ENCODE measurements at regions not wholly inside any gene's neighbourhood (a gene's known extent, or its start where the extent isn't known, plus 50 kb on each side); places are given as distances from the start of the nearest gene placed in this dataset.

DNA sequence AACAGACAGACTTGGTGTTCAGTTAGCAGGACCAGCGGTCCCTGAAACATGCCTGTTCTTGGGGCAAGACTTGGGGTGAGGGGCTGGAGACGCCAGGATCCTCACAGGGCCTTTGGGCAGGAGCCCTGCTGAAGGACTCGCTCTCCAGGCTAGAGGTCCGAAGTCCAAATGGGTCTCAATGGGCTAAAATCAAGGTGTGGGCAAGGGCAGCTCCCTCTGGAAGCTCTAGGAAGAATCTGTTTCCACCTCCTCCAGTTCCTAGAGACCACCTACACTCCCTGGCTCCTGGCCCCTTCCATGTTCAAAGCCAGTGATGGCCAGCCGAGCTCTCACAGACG is 111.3 kb downstream of the TUBA3C start (continued):
- TF ChIP-seq HCFC1 (IDR thresholded peaks at IDR 0.05; ENCODE audit: low read length) (no peak), GATAD2B (conservative IDR thresholded peaks at IDR 0.05; ENCODE audit: low read depth) (no peak), GABPA (IDR thresholded peaks at IDR 0.05; ENCODE audit: low read depth) (no peak), USF2 (IDR thresholded peaks at IDR 0.05; ENCODE audit: borderline replicate concordance, low read depth, low read length) (no peak), BACH1 (IDR thresholded peaks at IDR 0.05; ENCODE audit: borderline replicate concordance) (no peak), IRF4 (IDR thresholded peaks at IDR 0.05; ENCODE audit: low read depth, low read length) (no peak)
- TF ChIP-seq, protein P1, sequence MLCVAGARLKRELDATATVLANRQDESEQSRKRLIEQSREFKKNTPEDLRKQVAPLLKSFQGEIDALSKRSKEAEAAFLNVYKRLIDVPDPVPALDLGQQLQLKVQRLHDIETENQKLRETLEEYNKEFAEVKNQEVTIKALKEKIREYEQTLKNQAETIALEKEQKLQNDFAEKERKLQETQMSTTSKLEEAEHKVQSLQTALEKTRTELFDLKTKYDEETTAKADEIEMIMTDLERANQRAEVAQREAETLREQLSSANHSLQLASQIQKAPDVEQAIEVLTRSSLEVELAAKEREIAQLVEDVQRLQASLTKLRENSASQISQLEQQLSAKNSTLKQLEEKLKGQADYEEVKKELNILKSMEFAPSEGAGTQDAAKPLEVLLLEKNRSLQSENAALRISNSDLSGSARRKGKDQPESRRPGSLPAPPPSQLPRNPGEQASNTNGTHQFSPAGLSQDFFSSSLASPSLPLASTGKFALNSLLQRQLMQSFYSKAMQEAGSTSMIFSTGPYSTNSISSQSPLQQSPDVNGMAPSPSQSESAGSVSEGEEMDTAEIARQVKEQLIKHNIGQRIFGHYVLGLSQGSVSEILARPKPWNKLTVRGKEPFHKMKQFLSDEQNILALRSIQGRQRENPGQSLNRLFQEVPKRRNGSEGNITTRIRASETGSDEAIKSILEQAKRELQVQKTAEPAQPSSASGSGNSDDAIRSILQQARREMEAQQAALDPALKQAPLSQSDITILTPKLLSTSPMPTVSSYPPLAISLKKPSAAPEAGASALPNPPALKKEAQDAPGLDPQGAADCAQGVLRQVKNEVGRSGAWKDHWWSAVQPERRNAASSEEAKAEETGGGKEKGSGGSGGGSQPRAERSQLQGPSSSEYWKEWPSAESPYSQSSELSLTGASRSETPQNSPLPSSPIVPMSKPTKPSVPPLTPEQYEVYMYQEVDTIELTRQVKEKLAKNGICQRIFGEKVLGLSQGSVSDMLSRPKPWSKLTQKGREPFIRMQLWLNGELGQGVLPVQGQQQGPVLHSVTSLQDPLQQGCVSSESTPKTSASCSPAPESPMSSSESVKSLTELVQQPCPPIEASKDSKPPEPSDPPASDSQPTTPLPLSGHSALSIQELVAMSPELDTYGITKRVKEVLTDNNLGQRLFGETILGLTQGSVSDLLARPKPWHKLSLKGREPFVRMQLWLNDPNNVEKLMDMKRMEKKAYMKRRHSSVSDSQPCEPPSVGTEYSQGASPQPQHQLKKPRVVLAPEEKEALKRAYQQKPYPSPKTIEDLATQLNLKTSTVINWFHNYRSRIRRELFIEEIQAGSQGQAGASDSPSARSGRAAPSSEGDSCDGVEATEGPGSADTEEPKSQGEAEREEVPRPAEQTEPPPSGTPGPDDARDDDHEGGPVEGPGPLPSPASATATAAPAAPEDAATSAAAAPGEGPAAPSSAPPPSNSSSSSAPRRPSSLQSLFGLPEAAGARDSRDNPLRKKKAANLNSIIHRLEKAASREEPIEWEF (IDR thresholded peaks at IDR 0.05; ENCODE audit: insufficient replicate concordance, low read depth, low read length) = no peak
- TF ChIP-seq, protein P2, sequence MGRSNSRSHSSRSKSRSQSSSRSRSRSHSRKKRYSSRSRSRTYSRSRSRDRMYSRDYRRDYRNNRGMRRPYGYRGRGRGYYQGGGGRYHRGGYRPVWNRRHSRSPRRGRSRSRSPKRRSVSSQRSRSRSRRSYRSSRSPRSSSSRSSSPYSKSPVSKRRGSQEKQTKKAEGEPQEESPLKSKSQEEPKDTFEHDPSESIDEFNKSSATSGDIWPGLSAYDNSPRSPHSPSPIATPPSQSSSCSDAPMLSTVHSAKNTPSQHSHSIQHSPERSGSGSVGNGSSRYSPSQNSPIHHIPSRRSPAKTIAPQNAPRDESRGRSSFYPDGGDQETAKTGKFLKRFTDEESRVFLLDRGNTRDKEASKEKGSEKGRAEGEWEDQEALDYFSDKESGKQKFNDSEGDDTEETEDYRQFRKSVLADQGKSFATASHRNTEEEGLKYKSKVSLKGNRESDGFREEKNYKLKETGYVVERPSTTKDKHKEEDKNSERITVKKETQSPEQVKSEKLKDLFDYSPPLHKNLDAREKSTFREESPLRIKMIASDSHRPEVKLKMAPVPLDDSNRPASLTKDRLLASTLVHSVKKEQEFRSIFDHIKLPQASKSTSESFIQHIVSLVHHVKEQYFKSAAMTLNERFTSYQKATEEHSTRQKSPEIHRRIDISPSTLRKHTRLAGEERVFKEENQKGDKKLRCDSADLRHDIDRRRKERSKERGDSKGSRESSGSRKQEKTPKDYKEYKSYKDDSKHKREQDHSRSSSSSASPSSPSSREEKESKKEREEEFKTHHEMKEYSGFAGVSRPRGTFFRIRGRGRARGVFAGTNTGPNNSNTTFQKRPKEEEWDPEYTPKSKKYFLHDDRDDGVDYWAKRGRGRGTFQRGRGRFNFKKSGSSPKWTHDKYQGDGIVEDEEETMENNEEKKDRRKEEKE (IDR thresholded peaks at IDR 0.05) = no peak

Data from GM12878 (cell line).